Myocyte (in vitro differentiated cells): ENCODE measurements at regions not wholly inside any gene's neighbourhood (a gene's known extent, or its start where the extent isn't known, plus 50 kb on each side); places are given as distances from the start of the nearest gene placed in this dataset.

Source experiments
- DNase-seq: peaks from one replicate; pipeline ENCODE4 v3.0.0-alpha.2; 2012; ENCODE audit warnings: low read depth

DNA sequence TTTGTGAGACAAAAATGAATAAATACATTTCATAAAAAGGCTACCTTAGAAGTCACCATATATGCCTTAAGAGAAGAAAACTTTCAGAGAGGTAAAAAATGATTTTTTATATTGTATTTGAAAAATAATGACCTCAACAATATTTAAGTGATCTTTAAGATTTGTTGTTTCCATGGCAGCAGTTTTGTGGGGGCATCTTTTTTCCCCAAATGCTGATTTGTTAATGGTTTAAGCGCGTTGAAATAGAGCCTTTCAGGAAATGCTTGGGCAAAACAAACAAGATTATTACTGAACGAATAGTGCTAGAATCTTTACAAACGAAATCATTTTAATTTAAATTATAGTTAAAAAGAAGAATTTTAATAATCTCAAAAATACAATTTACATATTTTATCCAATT lies 103.1 kb upstream of the MYO16 start:
- no peak for DNase-seq

DNA sequence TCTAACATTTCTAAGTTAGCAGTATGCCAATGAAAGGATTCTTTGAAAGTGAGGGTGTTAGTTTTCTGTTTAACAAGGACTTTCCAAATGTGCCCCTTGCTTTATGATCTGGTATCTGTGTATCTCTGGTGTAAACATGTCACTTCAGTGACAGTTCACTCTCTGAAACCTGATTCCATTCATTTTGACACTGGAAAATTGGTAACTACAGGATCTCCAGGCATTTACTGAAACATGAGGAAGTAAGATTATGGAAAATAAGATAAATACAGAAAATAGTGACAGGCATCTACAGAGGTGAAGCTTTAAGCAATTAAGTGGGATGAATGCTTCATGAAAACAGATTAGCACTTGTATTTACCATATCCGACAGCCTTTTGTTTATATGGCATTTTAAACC lies 101.6 kb upstream of the MYO16 start:
- no peak for DNase-seq

GRCh38 chr13:108528303-108528702 lies 101.1 kb upstream of the MYO16 start:
- no peak for DNase-seq

- DNase-seq: no peak
Measured at GRCh38 chr13:108533842-108534241, 95.6 kb upstream of the MYO16 start.

DNA sequence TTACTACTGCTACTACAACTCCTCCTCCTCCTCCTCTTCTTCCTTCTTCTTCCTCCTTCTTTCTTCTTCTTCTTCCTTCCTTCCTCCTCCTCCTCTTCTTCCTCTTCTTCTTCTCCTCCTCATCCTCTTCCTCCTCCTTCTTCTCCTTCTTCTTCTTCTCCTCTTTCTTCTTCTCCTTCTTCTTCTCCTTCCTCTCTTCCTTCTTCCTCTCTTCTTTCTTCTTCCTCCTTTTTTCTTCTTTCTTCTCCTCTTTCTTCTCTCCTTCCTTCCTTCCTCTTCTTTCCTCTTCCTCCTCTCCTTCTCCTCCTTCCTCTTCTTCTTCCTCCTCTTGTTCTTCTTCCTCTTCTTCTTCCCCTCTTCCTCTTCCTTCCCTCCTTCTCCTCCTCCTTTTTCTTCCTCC lies 94.7 kb upstream of the MYO16 start:
- DNase-seq: no peak

- peak; percentile 0 for DNase-seq
Measured at GRCh38 chr13:108549934-108550333, 79.5 kb upstream of the MYO16 start.

DNA sequence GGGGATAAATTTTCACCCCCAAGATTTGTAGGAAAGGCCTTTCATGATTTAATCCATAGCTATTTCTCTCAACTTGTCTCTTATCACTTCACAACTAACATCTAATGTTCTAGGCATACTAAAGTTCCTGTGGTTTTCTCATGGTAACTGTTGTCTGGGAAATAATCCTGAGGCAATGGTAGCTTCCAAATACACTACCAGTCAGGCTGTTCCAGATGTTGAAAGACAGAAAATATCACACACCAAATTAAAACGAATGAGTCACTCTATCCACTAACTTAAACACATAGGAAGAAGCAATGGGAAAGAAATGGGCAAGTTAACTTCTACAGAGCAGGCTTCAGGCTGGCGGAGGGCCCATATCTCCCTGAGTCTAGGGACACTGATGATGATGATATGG lies 77.7 kb upstream of the MYO16 start:
- DNase-seq: no peak

DNA sequence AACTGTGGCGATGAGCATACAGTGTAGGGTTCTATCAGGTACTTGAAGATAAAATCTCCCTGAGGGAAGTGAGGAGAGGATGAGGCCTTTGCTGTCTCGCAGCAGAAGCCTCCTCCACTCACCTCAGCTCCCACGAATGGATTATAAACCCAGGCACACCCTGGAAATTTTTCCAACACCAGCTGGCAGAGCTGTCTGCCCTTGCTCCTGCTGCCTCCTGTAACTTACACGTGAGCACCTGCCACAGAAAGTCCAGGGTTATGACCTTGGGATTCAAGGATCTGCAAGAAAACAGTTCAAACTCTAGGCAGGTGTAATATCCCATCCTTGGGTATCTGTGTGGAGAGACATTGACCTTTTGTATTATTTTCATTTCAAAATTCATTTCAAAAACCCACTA lies 70.9 kb upstream of the MYO16 start:
- no peak for DNase-seq

- DNase-seq: no peak
Measured at GRCh38 chr13:108560093-108560492, 69.3 kb upstream of the MYO16 start.

DNA sequence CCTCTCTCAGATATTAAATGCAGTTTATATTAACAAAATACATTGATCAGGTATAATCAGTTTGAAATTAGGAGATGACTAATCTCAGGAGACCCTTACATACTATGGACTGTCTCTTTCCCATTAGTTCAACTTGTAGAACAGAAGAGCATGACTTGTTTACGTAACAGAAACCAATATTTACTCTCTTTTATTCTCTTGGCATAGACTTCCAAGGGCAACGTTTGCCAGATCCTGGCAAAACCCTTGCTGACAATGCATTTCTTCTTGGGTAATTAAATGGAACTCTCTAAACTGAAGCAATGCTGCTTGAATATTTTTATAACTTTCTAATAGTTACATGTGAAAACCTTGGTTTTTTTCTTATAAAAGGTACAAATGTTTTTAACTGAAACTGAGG lies 68.3 kb upstream of the MYO16 start:
- no peak for DNase-seq

DNA sequence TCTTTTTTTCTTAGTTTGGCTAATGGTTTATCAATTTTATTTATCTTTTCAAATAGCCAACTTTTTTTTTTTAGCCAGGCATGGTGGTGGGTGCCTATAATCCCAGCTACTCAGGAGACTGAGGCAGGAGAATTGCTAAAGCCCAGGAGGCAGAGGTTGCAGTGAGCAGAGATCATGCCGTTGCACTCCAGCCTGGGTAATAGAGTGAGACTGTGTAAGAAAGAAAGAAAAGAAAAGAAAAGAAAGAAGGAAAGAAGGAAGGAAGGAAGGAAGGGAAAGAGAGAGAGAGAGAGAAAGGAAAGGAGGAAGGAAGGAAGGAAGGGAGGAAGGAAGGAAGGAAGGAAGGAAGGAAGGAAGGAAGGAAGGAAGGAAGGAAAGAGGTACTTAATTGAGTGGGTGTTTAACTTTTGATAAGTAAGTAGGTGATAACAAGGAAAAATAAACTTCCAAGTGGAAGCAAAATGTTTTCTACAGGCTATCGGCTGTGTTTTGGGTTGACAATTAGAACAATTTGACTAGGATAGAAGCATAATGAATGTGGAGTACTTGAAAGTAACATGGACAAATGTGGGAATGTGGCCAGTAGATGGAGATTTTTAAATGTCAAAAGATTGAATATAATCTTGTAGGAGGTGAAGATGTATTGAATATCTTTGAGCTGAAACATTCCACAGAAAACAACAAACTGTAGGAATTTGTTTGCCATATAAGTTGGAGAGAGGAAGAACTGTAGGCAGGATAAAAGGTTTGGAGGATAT lies 62.8 kb upstream of the MYO16 start:
- DNase-seq: no peak

DNA sequence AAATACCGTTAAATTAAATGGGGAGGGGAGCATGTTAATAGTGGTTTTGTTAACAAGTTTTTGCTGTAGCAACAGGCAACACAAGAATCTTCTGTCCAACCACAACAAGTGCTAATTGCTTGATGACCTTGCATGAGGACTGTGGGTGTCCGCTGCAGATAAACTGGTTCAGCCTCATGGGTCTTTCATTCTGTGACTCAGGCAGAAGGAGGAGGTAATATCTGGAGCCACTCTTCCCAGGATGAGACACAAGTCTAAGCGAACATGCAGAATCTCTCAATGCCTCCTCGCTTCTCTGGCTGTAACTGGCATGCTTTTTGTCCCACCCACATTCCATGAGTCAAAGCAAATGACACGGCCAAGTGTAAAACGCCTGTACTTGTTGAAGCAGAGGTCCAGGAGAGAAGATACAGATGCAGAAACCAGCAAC lies 56.6 kb upstream of the MYO16 start:
- no peak for DNase-seq

DNA sequence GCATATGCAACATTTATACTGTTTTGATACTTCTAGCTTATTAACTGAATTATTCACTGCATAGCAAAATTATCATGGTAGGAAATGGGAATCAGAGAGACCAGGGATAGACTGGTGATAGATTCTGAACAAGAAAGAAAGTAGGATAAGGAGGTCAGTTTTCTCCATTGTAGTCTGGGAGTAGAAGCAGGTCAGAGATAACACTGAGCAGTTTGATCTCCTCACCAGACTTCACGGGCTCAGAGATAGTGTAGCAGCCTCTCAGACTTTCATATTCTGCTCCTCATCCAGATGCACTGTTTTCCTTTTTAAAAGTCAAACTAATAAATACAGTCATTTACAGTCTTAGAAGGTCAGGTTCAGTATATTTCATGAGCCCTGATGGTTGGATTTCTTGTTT lies 56.0 kb upstream of the MYO16 start:
- DNase-seq: no peak

- DNase-seq: no peak
Measured at GRCh38 chr13:108574856-108575255, 54.6 kb upstream of the MYO16 start.

DNA sequence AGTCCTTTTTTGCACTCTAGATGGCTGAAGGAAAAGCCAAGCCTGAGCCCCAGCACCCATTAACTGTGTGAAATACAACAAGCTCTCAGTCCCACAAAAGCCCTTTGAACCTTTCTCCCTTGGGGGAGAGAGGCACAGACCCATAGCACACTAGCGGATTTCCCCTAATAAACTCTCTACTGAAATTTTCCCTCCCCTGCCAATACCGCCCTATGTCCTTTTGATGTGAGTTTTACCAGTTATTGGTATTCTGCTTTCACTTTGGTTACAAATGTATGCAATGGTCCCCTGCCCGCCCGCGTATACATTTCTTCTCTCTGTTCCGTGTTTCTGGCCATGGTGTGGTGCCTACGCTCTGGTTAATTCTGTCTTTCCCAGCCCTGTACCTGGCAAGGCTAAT lies 54.0 kb upstream of the MYO16 start:
- DNase-seq: no peak
